Aorta (tissue), 5 donors: ENCODE measurements at regions not wholly inside any gene's neighbourhood (a gene's known extent, or its start where the extent isn't known, plus 50 kb on each side); places are given as distances from the start of the nearest gene placed in this dataset.

Experiments used
- ATAC-seq: fragments of 200-7000 bp; cut with Tn5 transposase; one replicate; pipeline ENCODE4 v1.9.1; 2022; ENCODE audit warnings: moderate library complexity; ENCODE audit not compliant: low FRiP score
- DNase-seq, 2 donors: peaks; one replicate each; pipeline ENCODE4 v3.0.0-alpha.2; 2020
- H3K27ac ChIP-seq, 2 donors: one replicate each; pipeline ENCODE4 v1.5.1; 2013; ENCODE audit warnings: low read length in 2 of 2, mild to moderate bottlenecking in 2 of 2, moderate library complexity in 2 of 2, control low read depth in 1 of 2, inconsistent platforms in 1 of 2, low read depth in 1 of 2
- H3K27me3 ChIP-seq, 2 donors: one replicate each; pipeline ENCODE4 v1.6.1; 2013; ENCODE audit warnings: control low read depth in 1 of 2, low read length in 1 of 2, mild to moderate bottlenecking in 1 of 2, moderate library complexity in 1 of 2; ENCODE audit not compliant: insufficient read depth in 2 of 2, control insufficient read depth in 1 of 2
- H3K36me3 ChIP-seq, 2 donors: one replicate each; pipeline ENCODE4 v1.6.1; 2013; ENCODE audit warnings: control low read depth in 1 of 2, low read length in 1 of 2, mild to moderate bottlenecking in 1 of 2; ENCODE audit not compliant: insufficient read depth in 2 of 2, control insufficient read depth in 1 of 2
- H3K4me1 ChIP-seq, 2 donors: one replicate each; pipeline ENCODE4 v1.6.1; 2013; ENCODE audit warnings: low read length in 2 of 2, control low read depth in 1 of 2, mild to moderate bottlenecking in 1 of 2, moderate library complexity in 1 of 2; ENCODE audit not compliant: insufficient read depth in 2 of 2, control insufficient read depth in 1 of 2
- H3K4me3 ChIP-seq, 2 donors: one replicate each; pipeline ENCODE4 v1.5.1; 2013; ENCODE audit warnings: low read length in 2 of 2, control low read depth in 1 of 2, mild to moderate bottlenecking in 1 of 2
- H3K9me3 ChIP-seq: one replicate; pipeline ENCODE4 v1.6.1; 2013; ENCODE audit warnings: mild to moderate bottlenecking, low read length; ENCODE audit not compliant: control insufficient read depth
- WGBS, 2 donors: extraction: QIAGEN DNeasy Blood & Tissue Kit; methylation state at CpG; one replicate each; pipeline ENCODE4 v1.1.7; 2013; 5-methylcytosine and 5-hydroxymethylcytosine counted together
- intact Hi-C, 2 donors: fragments of 100-400 bp; cut with DNase I; formaldehyde crosslinking; loops; one replicate each; pipeline versions ENCODE4 v1.14.2 to v1.15.0; 2022
- donor health status: healthy with polysubstance abuse.
- donor health status: Bipolar disorder and iron deficiency.
- donor health status: DM: no; HTN: no; CAD: no.
- donor health status: DM: no; HTN: no; CAD: no.
- donor health status: DM: yes; HTN: yes; CAD: no.

GRCh38 chr10:113348694-113349093 lies 204.2 kb upstream of the HABP2 start:
- H3K36me3 ChIP-seq: no peaks in the 10 kb centered on the region
- intact Hi-C loops: no loop called here
- no peak for DNase-seq
- no peak overlapping the region for H3K4me3 ChIP-seq
- H3K27me3 ChIP-seq: no peaks in the 10 kb centered on the region
- no peaks in the 10 kb centered on the region for H3K9me3 ChIP-seq
- H3K27ac ChIP-seq: no peak overlapping the region
- no peak for ATAC-seq
- WGBS, 2 donors: 92% methylated on average over 7 of the region's 7 CpGs
- H3K4me1 ChIP-seq: no peaks in the 10 kb centered on the region

GRCh38 chr10:113350311-113351040 lies 202.4 kb upstream of the HABP2 start:
- WGBS, 2 donors: 89 to 90% methylated on average over 11 of the region's 11 CpGs
- intact Hi-C loops: no loop called here

GRCh38 chr10:113354711-113355110 lies 198.1 kb upstream of the HABP2 start:
- no peak overlapping the region for H3K4me3 ChIP-seq

More at GRCh38 chr10:113350311-113351040, 202.4 kb upstream of the HABP2 start:
- H3K4me1 ChIP-seq: no peaks in the 10 kb centered on the region
- H3K27ac ChIP-seq: no peak overlapping the region
- no peak for ATAC-seq
- H3K27me3 ChIP-seq: no peaks in the 10 kb centered on the region
- H3K4me3 ChIP-seq: no peak overlapping the region
- no peaks in the 10 kb centered on the region for H3K36me3 ChIP-seq
- H3K9me3 ChIP-seq: no peaks in the 10 kb centered on the region
- no peak for DNase-seq

GRCh38 chr10:113356794-113357680 lies 195.8 kb upstream of the HABP2 start:
- DNase-seq: no peak
- WGBS, 2 donors: 69 to 76% methylated on average over 5 of the region's 5 CpGs

More at GRCh38 chr10:113354711-113355110, 198.1 kb upstream of the HABP2 start:
- H3K36me3 ChIP-seq: no peaks in the 10 kb centered on the region
- no peaks in the 10 kb centered on the region for H3K9me3 ChIP-seq
- no peak for DNase-seq
- intact Hi-C loops: no loop called here
- no peak overlapping the region for H3K27ac ChIP-seq
- 63 to 70% methylated on average over 3 of the region's 3 CpGs for WGBS, 2 donors
- no peak for ATAC-seq
- no peaks in the 10 kb centered on the region for H3K4me1 ChIP-seq
- H3K27me3 ChIP-seq: no peaks in the 10 kb centered on the region

GRCh38 chr10:113357681-113358300 lies 195.1 kb upstream of the HABP2 start:
- Histone ChIP-seq H3K4me3 (no peak overlapping the region), H3K4me1 (no peaks in the 10 kb centered on the region), H3K9me3 (no peaks in the 10 kb centered on the region), H3K36me3 (no peaks in the 10 kb centered on the region), H3K27me3 (no peaks in the 10 kb centered on the region), H3K27ac (no peak overlapping the region)
- DNase-seq (no peak), ATAC-seq (no peak)
- intact Hi-C loops: no loop called here
- 96 to 97% methylated on average over 18 of the region's 18 CpGs for WGBS, 2 donors

More at GRCh38 chr10:113356794-113357680, 195.8 kb upstream of the HABP2 start:
- Histone ChIP-seq H3K9me3 (no peaks in the 10 kb centered on the region), H3K36me3 (no peaks in the 10 kb centered on the region), H3K27ac (no peak overlapping the region), H3K4me3 (no peak overlapping the region), H3K4me1 (no peaks in the 10 kb centered on the region), H3K27me3 (no peaks in the 10 kb centered on the region)
- no peak for ATAC-seq
- intact Hi-C loops: no loop called here

GRCh38 chr10:113359655-113360054 lies 193.2 kb upstream of the HABP2 start:
- H3K27me3 ChIP-seq: no peaks in the 10 kb centered on the region
- intact Hi-C loops: no loop called here
- no peaks in the 10 kb centered on the region for H3K36me3 ChIP-seq
- H3K9me3 ChIP-seq: no peaks in the 10 kb centered on the region
- no peaks in the 10 kb centered on the region for H3K4me1 ChIP-seq
- no peak overlapping the region for H3K27ac ChIP-seq
- H3K4me3 ChIP-seq: no peak overlapping the region
- DNase-seq: no peak
- no peak for ATAC-seq

GRCh38 chr10:113360870-113361269 lies 192.0 kb upstream of the HABP2 start:
- H3K4me1 ChIP-seq: no peaks in the 10 kb centered on the region
- no peak for DNase-seq
- H3K36me3 ChIP-seq: no peaks in the 10 kb centered on the region
- H3K27ac ChIP-seq: no peak overlapping the region
- H3K27me3 ChIP-seq: no peaks in the 10 kb centered on the region
- no peak for ATAC-seq
- WGBS, 2 donors: 74 to 81% methylated on average over 4 of the region's 4 CpGs
- intact Hi-C loops: no loop called here
- H3K4me3 ChIP-seq: no peak overlapping the region
- no peaks in the 10 kb centered on the region for H3K9me3 ChIP-seq

GRCh38 chr10:113362645-113363091 lies 190.2 kb upstream of the HABP2 start:
- Histone ChIP-seq H3K4me1 (no peaks in the 10 kb centered on the region), H3K27ac (peak overlapping the region in 1 of 2 donors; percentile 26), H3K27me3 (no peaks in the 10 kb centered on the region), H3K4me3 (no peak overlapping the region), H3K36me3 (no peaks in the 10 kb centered on the region), H3K9me3 (no peaks in the 10 kb centered on the region)
- intact Hi-C loops: no loop called here
- ATAC-seq (peak; percentile 82), DNase-seq (no peak)
